ENCODE measurements at regions not wholly inside any gene's neighbourhood (a gene's known extent, or its start where the extent isn't known, plus 50 kb on each side); places are given as distances from the start of the nearest gene placed in this dataset.

- Mint-ChIP-seq H3K36me3 (ENCODE audit: low read depth) (no peaks in the 10 kb centered on the region), H3K4me1 (ENCODE audit: low read depth) (peaks cover under 1% of the 10 kb centered on the region), H3K4me3 (no peak overlapping the region), H3K27ac (no peak overlapping the region), H3K9me3 (no peaks in the 10 kb centered on the region), H3K27me3 (ENCODE audit: insufficient read depth) (peaks cover 26% of the 10 kb centered on the region)
- intact Hi-C loops (cut with micrococcal nuclease) = no loop called here
- DNase-seq (ENCODE audit: low spot score) = no peak
These were observed 73.5 kb upstream of the AKT3 start for GRCh38 chr1:243923292-243924171.

- no peak for DNase-seq (ENCODE audit: low spot score)
- peaks cover 46% of the 10 kb centered on the region for H3K27me3 Mint-ChIP-seq (ENCODE audit: insufficient read depth)
- H3K4me1 Mint-ChIP-seq (ENCODE audit: low read depth) = peaks cover 19% of the 10 kb centered on the region
- no peak overlapping the region for H3K27ac Mint-ChIP-seq
- no peaks in the 10 kb centered on the region for H3K36me3 Mint-ChIP-seq (ENCODE audit: low read depth)
- H3K9me3 Mint-ChIP-seq = no peaks in the 10 kb centered on the region
- intact Hi-C loops (cut with micrococcal nuclease) = no loop called here
- no peak overlapping the region for H3K4me3 Mint-ChIP-seq
These were observed 71.1 kb upstream of the AKT3 start for GRCh38 chr1:243921111-243921510.

- peak overlapping the region; percentile 85 for H3K4me3 Mint-ChIP-seq
- no peaks in the 10 kb centered on the region for H3K36me3 Mint-ChIP-seq (ENCODE audit: low read depth)
- H3K27ac Mint-ChIP-seq = peak overlapping the region; percentile 11
- peaks cover 54% of the 10 kb centered on the region for H3K27me3 Mint-ChIP-seq (ENCODE audit: insufficient read depth)
- no peaks in the 10 kb centered on the region for H3K9me3 Mint-ChIP-seq
- peaks cover 22% of the 10 kb centered on the region for H3K4me1 Mint-ChIP-seq (ENCODE audit: low read depth)
- intact Hi-C loops (cut with micrococcal nuclease) = loop anchor here (5.0 kb wide), 1 partner anchor 66 kb away; the partner anchor contains the start of gene AKT3
- DNase-seq (ENCODE audit: low spot score) = no peak
These were observed 68.0 kb upstream of the AKT3 start for GRCh38 chr1:243917863-243918565.

GRCh38 chr1:243917177-243917862, 67.3 kb upstream of the AKT3 start:
- H3K9me3 Mint-ChIP-seq = no peaks in the 10 kb centered on the region
- DNase-seq (ENCODE audit: low spot score) = no peak
- peak overlapping the region; percentile 85 for H3K4me3 Mint-ChIP-seq
- H3K27ac Mint-ChIP-seq = peak overlapping the region; percentile 11
- H3K36me3 Mint-ChIP-seq (ENCODE audit: low read depth) = no peaks in the 10 kb centered on the region
- intact Hi-C loops (cut with micrococcal nuclease) = loop anchor here (5.0 kb wide), 1 partner anchor 65 kb away; the partner anchor contains the start of gene AKT3
- H3K27me3 Mint-ChIP-seq (ENCODE audit: insufficient read depth) = peaks cover 52% of the 10 kb centered on the region
- peaks cover 22% of the 10 kb centered on the region for H3K4me1 Mint-ChIP-seq (ENCODE audit: low read depth)

- Mint-ChIP-seq H3K9me3 (no peaks in the 10 kb centered on the region), H3K27ac (no peak overlapping the region), H3K27me3 (ENCODE audit: insufficient read depth) (peaks cover 51% of the 10 kb centered on the region), H3K36me3 (ENCODE audit: low read depth) (no peaks in the 10 kb centered on the region), H3K4me3 (no peak overlapping the region), H3K4me1 (ENCODE audit: low read depth) (peaks cover 22% of the 10 kb centered on the region)
- no peak for DNase-seq (ENCODE audit: low spot score)
- intact Hi-C loops (cut with micrococcal nuclease) = loop anchor here (5.0 kb wide), 1 partner anchor 64 kb away; the partner anchor contains the start of gene AKT3
These were observed 66.1 kb upstream of the AKT3 start for GRCh38 chr1:243916160-243916559.

- H3K4me1 Mint-ChIP-seq (ENCODE audit: low read depth) = peaks cover 11% of the 10 kb centered on the region
- H3K27me3 Mint-ChIP-seq (ENCODE audit: insufficient read depth) = peaks cover 31% of the 10 kb centered on the region
- H3K9me3 Mint-ChIP-seq = no peaks in the 10 kb centered on the region
- no peak overlapping the region for H3K27ac Mint-ChIP-seq
- intact Hi-C loops (cut with micrococcal nuclease) = no loop called here
- no peaks in the 10 kb centered on the region for H3K36me3 Mint-ChIP-seq (ENCODE audit: low read depth)
- no peak for DNase-seq (ENCODE audit: low spot score)
- H3K4me3 Mint-ChIP-seq = no peak overlapping the region
These were observed 62.3 kb upstream of the AKT3 start for GRCh38 chr1:243912347-243912746.

GRCh38 chr1:243910607-243911006, 60.6 kb upstream of the AKT3 start:
- Mint-ChIP-seq H3K27ac (no peak overlapping the region), H3K9me3 (no peaks in the 10 kb centered on the region), H3K4me1 (ENCODE audit: low read depth) (no peaks in the 10 kb centered on the region), H3K36me3 (ENCODE audit: low read depth) (no peaks in the 10 kb centered on the region), H3K4me3 (no peak overlapping the region), H3K27me3 (ENCODE audit: insufficient read depth) (peaks cover 18% of the 10 kb centered on the region)
- intact Hi-C loops (cut with micrococcal nuclease) = no loop called here
- DNase-seq (ENCODE audit: low spot score) = no peak

GRCh38 chr1:243903895-243904294, 53.9 kb upstream of the AKT3 start:
- H3K27ac Mint-ChIP-seq = no peak overlapping the region
- H3K9me3 Mint-ChIP-seq = no peaks in the 10 kb centered on the region
- no peak overlapping the region for H3K4me3 Mint-ChIP-seq
- no peaks in the 10 kb centered on the region for H3K4me1 Mint-ChIP-seq (ENCODE audit: low read depth)
- no peak for DNase-seq (ENCODE audit: low spot score)
- H3K36me3 Mint-ChIP-seq (ENCODE audit: low read depth) = no peaks in the 10 kb centered on the region
- intact Hi-C loops (cut with micrococcal nuclease) = no loop called here
- H3K27me3 Mint-ChIP-seq (ENCODE audit: insufficient read depth) = peaks cover 9% of the 10 kb centered on the region

- H3K4me3 Mint-ChIP-seq = no peak overlapping the region
- no peaks in the 10 kb centered on the region for H3K4me1 Mint-ChIP-seq (ENCODE audit: low read depth)
- intact Hi-C loops (cut with micrococcal nuclease) = no loop called here
- H3K9me3 Mint-ChIP-seq = no peaks in the 10 kb centered on the region
- DNase-seq (ENCODE audit: low spot score) = no peak
- H3K27ac Mint-ChIP-seq = no peak overlapping the region
- no peaks in the 10 kb centered on the region for H3K36me3 Mint-ChIP-seq (ENCODE audit: low read depth)
- H3K27me3 Mint-ChIP-seq (ENCODE audit: insufficient read depth) = peaks cover 13% of the 10 kb centered on the region
These were observed 53.0 kb upstream of the AKT3 start for GRCh38 chr1:243903041-243903440.

- DNase-seq (ENCODE audit: low spot score) = no peak
- Mint-ChIP-seq H3K4me1 (ENCODE audit: low read depth) (no peaks in the 10 kb centered on the region), H3K27ac (no peak overlapping the region), H3K36me3 (ENCODE audit: low read depth) (no peaks in the 10 kb centered on the region), H3K27me3 (ENCODE audit: insufficient read depth) (peaks cover 8% of the 10 kb centered on the region), H3K9me3 (no peaks in the 10 kb centered on the region), H3K4me3 (no peak overlapping the region)
- intact Hi-C loops (cut with micrococcal nuclease) = no loop called here
These were observed 52.1 kb upstream of the AKT3 start for GRCh38 chr1:243902100-243902499.
